Omental fat pad (tissue), 3 donors: ENCODE measurements at regions not wholly inside any gene's neighbourhood (a gene's known extent, or its start where the extent isn't known, plus 50 kb on each side); places are given as distances from the start of the nearest gene placed in this dataset.
"Not testable (repeated sequence)": the region's sequence is repeated elsewhere in the genome, so short reads cannot be mapped to it uniquely, and the experiment has no call there.

Source experiments
- ATAC-seq: fragments of 150-250 bp; one replicate; pipeline ENCODE4 v1.9.1; 2016; ENCODE audit warnings: mild to moderate bottlenecking, moderate library complexity; ENCODE audit not compliant: low FRiP score
- DNase-seq: peaks from one replicate; pipeline ENCODE4 v3.0.0-alpha.2; 2019; ENCODE audit warnings: low spot score
- TF ChIP-seq, protein P1 (sequence below), 3 donors: fragments of 450-650 bp; IDR thresholded peaks; one replicate each; pipeline ENCODE4 v1.5.1; 2016 to 2017; ENCODE audit warnings: antibody characterized with exemption in 3 of 3, mild to moderate bottlenecking in 3 of 3, moderate library complexity in 2 of 3

DNA sequence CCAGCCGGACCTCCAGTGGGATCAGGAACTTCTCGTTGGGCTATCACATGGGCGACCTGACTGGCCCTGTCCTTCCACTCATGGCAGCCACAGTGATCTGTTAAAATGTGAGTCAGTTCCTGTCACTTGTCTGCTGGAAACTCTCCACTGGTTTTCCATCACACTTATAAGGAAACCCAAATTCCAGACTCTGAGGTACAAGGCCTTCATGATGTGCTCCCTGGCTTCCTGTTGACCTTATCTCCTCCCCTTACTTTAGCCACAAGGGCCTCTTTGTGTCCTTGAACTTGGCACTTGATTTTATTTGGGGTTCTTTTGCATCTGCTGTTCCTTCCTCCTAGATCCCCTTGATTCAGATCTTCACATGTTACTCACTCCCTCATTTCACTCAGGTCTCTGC lies 96.8 kb downstream of the TENT5C start:
- TF ChIP-seq, protein P1, sequence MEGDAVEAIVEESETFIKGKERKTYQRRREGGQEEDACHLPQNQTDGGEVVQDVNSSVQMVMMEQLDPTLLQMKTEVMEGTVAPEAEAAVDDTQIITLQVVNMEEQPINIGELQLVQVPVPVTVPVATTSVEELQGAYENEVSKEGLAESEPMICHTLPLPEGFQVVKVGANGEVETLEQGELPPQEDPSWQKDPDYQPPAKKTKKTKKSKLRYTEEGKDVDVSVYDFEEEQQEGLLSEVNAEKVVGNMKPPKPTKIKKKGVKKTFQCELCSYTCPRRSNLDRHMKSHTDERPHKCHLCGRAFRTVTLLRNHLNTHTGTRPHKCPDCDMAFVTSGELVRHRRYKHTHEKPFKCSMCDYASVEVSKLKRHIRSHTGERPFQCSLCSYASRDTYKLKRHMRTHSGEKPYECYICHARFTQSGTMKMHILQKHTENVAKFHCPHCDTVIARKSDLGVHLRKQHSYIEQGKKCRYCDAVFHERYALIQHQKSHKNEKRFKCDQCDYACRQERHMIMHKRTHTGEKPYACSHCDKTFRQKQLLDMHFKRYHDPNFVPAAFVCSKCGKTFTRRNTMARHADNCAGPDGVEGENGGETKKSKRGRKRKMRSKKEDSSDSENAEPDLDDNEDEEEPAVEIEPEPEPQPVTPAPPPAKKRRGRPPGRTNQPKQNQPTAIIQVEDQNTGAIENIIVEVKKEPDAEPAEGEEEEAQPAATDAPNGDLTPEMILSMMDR (IDR thresholded peaks at IDR 0.05) = no peak
- no peak for DNase-seq
- no peak for ATAC-seq

DNA sequence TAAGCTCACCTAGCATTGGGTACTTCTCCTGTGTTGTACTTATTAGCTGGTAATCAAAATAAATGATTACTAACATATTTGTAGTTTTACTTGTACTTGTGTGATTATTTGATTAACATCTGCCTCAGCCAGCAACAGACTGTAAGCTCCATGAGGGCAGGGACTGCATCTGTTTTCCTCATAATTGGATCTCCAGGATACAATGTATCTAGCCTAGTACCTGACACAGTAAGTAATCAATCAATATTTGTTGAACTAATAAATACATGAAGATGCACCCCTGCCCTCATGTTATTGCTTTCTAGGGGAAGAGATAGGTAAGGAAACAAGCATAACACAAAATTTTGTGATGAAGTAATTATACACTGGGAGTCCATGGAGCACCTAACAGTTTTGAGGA lies 101.5 kb downstream of the TENT5C start:
- ATAC-seq = no peak
- TF ChIP-seq, protein P1 (IDR thresholded peaks at IDR 0.05) = no peak

DNA sequence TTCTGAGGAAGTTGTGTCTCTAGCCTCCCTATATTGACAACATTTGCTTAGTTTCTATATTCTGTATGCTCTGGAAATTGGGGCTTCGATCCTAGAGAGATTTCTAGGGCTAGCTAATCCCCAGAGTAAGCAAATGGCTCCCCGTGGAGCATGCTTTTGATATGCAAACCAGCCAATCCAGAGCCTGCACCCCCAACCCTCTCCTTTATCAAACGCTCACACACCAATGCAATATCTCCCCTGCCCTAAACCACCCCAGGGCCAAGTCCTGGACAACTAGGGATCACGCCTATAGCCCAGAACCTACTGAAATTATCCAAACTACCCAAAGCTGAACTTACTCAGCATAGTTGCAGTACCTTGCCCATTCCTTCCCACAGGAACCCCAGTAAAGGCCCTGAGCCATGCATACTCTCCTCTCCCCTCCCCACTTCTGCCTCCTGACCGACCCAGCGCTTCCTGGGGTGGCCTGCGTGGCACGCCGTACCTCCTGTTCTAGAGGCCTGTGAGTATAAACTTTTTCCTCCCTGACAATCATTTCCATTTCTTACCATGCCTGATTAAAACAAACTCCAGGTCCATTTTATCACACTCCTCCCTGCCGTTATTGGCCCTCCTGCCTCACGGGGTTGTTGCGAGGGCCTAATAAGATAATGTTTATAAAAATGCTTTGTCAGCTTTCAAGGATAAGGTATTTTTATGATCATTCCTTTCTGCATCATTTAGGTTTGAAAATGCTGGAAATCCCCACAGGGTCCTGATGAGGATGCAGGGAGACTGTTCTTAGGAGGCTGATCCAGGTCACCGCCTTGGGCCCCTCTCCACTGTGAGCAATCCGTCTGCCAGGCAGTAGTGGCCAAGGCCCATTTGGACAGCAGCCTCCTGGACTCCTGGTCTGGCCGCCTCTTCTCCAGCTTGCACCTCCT lies 102.7 kb downstream of the TENT5C start:
- TF ChIP-seq, protein P1 (IDR thresholded peaks at IDR 0.05) = no peak
- ATAC-seq = no peak
- no peak for DNase-seq

More for the DNA sequence above, 101.5 kb downstream of the TENT5C start:
- no peak for DNase-seq

DNA sequence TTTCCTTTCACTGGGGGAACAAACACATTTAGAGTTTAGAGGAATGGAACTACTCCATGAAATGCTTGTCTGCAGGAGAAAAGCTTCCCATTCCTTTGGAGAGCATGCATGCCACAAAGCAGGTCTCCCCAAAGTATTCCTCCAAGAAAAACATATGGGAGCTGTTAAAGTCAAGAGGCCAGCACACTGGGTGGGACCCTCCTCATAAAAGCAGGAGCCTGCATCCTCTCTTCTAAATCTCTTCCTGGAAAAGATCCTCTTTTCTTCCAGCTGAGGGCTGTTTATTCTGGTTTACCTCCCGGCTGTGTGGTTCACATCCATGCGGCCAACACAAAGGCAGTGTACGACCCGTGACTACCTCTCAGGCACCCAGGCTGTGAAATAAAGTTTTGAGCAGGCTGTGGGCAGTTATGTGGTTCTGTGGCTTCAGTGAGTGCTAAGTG lies 103.4 kb downstream of the TENT5C start:
- DNase-seq = no peak
- no peak for ATAC-seq
- TF ChIP-seq, protein P1 (IDR thresholded peaks at IDR 0.05) = no peak

DNA sequence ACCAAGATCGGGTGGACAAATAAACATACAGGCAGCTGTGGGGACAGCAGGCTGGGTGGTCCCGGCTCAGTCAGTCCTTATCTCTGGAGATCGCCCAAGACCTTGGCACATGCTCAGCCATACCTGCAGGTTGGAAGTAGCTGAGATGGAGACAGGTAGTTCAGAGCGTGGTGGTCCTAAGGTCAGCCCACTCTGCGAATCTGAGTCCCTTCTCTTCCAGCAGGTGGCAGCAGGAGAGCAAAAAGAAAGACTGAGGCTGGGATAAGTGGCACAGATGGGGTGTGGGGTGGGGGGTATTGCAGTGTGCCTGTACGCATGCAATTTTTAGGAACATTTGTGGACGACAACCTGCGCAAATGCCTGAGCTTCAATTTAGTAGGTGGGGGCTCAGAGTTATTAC lies 104.9 kb downstream of the TENT5C start:
- DNase-seq (no peak), ATAC-seq (no peak)
- TF ChIP-seq, protein P1 (IDR thresholded peaks at IDR 0.05) = no peak

DNA sequence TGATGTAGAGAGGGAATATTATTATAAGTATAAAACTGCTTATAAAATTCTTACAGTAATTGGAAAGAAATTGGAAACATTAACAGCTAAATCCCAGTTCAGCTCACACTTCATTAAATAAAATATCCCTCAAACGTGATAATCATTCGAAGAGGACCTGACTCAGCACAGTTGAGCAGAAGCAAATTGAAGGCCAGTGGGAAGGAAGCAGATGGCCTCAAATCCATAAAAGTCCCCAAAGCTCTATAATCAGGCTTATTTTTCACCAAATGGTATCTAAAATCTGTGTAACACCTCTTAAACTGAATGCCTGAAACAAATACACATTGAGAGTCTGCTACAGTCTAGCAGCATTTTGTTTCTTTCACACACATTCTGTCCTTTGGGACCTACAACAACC lies 106.8 kb downstream of the TENT5C start:
- TF ChIP-seq, protein P1 (IDR thresholded peaks at IDR 0.05) = no peak
- no peak for DNase-seq
- no peak for ATAC-seq

DNA sequence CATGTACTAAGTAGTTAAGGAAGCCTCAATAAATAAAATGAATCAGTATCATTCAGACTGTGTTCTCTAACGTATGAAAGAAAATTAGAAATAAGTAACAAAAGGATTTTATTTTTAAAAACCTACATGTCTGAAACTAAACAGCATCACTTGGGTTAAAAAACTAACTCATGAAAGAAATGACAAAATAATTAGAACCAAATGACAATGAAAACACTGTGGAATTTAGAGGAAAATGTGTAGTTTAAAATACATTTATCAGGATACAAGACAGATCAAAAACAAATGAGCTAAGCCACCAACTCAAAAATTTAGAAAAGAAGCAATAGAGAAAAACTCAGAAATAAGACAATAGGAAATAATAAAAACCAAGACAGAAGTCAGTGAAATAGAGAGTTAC lies 108.7 kb downstream of the TENT5C start:
- TF ChIP-seq, protein P1 (IDR thresholded peaks at IDR 0.05) = no peak
- ATAC-seq (no peak), DNase-seq (no peak)

DNA sequence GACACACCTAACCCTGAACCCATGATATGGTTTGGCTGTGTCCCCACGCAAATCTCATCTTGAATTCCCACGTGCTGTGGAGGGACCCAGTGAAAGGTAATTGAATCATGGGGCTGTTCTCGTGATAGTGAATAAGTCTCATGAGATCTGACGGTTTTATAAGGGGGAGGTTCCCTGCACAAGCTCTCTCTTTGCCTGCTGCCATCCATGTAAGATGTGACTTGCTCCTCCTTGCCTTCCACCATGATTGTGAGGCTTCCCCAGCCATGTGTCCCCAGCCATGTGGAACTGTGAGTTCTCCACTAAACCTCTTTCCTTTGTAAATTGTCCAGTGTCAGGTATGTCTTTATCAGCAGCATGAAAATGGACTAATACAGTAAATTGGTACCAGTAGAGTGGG lies 110.2 kb downstream of the TENT5C start:
- not testable (repeated sequence) for ATAC-seq, DNase-seq

DNA sequence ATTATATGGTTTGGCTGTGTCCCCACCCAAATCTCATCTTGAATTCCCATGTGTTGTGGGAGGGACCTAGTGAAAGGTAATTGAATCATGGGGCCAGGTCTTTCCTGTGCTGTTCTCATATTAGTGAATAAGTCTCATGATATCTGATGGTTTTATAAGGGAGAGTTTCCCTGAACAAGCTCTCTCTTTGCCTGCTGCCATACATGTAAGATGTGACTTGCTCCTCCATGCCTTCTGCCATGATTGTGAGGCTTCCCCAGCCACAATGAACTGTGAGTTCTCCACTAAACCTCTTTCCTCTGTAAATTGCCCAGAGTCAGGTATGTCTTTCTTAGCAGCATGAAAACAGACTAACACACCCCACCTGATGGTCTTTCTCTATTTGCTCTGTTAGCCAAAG lies 112.1 kb downstream of the TENT5C start:
- not testable (repeated sequence) for DNase-seq, ATAC-seq

DNA sequence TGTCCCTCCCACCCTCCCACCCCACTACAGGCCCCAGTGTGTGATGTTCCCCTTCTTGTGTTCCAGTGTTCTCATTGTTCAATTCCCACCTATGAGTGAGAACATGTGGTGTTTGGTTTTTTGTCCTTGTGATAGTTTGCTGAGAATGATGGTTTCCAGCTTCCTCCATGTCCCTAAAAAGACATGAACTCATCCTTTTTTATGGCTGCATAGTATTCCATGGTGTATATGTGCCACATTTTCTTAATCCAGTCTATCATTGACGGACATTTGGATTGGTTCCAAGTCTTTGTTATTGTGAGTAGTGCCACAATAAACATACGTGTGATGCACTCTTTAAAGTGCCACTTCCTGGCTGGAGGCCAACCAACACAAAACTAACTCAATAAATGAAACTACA lies 112.7 kb downstream of the TENT5C start:
- not testable (repeated sequence) for ATAC-seq

More for the DNA sequence above, 112.7 kb downstream of the TENT5C start:
- not testable (repeated sequence) for DNase-seq
